HG03354 (cell line): ENCODE measurements at regions not wholly inside any gene's neighbourhood (a gene's known extent, or its start where the extent isn't known, plus 50 kb on each side); places are given as distances from the start of the nearest gene placed in this dataset.
"Not testable (repeated sequence)": the region's sequence is repeated elsewhere in the genome, so short reads cannot be mapped to it uniquely, and the experiment has no call there.

ENCODE experiments used
- ATAC-seq: cut with Tn5 transposase; IDR thresholded peaks from one replicate; pipeline ENCODE4 v1.9.1; 2021; ENCODE audit warnings: mild to moderate bottlenecking; ENCODE audit not compliant: unreplicated experiment, poor library complexity, severe bottlenecking

DNA sequence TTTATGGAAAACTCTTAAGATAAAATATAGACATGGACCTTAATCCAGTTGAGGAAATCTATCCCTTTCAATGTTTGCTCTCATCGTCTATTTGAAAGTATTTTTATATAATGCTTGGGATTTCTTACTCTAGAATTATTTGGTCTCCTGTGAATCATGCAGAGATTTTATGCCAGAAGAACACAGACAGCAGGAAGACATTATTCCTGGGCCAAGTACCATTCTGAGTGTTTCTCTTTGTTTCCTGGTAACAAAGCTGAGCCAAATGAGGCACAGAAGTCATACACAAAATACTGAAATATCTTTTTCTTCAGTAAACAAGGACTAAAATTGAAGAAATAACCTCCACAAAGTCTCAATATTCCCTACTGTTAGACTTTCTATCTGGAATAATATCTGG lies 538.2 kb upstream of the EYS start:
- no peak for ATAC-seq

GRCh38 chr6:66238851-66239250 lies 531.8 kb upstream of the EYS start:
- no peak for ATAC-seq

GRCh38 chr6:66232890-66233289 lies 525.9 kb upstream of the EYS start:
- no peak for ATAC-seq

DNA sequence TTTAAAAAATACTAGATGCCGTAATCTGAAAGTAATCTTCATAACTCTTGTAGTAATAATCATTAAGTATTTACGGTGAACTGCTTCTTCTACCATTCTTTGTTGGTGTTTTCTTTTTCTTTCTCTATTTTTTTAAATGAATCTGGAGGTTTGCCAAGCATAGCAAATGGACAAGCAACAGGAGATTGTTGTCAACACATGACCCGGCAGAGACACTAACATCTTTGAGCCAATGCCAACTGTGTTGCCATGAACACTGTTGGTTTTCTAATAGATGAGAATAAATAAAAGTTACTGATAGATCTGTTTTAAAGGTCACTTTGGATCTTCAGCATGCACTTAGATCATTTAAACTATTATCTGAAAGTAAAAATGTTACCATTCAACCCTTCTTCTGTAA lies 523.6 kb upstream of the EYS start:
- ATAC-seq: no peak

DNA sequence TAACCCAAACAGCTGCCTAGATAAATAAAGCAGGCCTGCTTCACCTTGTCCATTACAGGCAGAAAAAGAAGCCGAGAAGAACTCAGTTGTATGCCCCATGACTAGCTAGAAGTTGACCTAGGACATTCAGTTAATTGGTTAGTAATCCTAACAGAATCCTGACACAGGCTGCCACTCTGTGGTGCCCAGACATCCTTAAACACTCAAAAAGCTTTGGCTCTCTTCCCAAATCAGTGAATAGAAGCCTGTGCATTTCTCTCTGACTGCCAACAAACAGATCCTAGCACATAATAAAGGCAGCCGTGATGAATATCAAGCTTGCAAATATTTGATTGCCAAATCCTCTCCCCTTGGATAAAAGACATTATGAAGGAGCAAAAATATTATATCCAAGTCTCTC lies 519.1 kb upstream of the EYS start:
- no peak for ATAC-seq

- no peak for ATAC-seq
Measured at GRCh38 chr6:66210964-66211363, 503.9 kb upstream of the EYS start.

GRCh38 chr6:66200390-66200789 lies 493.4 kb upstream of the EYS start:
- ATAC-seq: no peak

DNA sequence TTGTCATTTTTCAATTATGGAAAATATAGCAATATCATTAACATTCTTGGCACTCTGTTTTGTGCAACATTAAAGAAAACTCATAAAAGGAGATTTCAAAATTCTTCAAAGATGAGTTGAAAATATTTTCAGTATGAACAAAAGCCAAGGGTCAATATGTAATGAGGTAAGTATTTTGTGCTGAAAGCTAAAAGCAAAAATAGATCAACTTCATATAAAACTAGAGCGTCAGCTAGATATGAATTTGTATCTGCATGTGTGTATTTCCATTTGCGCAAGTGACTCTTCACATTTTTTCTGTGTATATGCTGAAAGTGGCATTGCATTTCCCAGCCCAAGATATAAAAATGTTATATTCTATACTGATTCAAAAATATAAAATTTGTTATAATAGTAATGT lies 492.1 kb upstream of the EYS start:
- no peak for ATAC-seq

DNA sequence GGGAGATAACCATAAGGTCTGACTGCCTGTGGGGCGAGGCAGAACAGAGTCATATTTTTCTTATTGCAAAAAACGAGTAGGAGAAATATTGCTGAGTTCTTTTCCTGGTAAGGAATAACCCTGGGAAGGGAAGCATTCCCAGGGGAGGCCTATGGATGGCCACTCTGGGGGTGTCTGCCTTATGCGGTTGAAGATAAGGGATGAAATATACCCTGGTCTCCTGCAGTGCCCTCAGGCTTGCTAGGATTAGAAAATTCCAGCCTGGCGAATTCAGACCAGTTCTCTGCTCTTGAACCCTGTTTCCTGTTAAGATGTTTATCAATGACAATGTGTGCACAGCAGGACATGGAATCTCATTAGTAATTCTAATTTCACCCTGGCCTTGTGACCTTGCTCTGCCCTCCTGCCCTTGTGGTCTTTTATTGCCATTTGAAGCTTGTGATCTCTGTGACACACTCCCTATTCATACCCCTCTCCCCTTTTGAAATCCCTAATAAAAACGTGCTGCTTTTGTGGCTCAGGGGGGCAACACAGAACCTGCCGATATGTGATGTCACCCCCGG lies 491.1 kb upstream of the EYS start:
- no peak for ATAC-seq

DNA sequence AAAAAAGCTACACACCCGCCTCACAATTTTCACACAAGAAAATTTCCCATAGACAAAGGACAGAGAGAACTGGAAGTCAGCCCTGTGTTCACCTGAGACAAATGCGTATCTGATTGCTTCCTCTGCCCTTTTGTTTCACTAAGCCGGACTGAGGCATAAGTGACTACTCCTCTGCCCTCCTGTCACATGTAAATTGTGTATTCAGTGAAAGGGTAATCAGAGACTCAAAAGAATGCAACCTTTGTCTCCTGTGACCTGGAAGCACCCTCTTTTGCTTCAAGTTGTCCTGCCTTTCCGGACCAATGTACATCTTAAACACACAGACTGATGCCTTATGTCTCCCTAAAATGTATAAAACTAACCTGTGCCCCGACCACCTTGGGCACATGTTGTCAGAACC lies 483.8 kb upstream of the EYS start:
- ATAC-seq: no peak

DNA sequence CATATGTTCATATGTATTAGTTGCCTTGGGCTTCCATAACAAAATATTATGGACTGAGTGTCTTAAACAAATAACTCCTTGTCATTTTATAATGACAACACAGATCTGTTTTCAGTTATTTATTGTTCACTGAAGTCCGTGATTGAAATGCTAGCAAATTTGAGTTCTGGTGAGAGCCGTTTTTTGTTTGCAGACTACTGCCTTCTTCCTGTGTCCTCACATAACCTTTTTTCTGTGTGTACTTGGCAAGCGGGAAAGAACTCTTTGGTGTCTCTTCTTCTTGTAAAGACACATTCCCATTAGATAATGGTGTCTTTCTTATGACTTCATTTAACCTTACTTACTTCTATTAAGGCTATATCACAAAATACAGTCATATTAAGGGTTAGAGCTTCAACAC lies 482.9 kb upstream of the EYS start:
- ATAC-seq: no peak

DNA sequence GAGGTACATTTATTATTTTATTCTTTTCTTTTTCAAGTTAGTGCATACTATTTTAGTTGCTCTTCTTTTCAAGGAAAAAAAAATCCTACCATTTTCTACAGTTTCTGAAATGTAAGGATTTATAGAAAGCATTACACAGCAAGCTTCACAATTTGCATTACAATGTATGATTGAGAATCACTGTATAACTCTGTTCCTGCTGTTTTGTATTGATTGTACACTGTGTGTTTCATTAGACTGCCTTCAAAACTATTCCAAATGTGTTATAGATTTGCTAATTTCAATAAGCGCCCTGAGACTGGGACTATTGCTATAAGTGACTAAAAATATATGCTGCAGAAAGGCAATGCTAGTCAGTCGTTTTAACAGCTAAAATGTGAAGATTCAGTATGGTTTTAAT lies 479.7 kb upstream of the EYS start:
- no peak for ATAC-seq

DNA sequence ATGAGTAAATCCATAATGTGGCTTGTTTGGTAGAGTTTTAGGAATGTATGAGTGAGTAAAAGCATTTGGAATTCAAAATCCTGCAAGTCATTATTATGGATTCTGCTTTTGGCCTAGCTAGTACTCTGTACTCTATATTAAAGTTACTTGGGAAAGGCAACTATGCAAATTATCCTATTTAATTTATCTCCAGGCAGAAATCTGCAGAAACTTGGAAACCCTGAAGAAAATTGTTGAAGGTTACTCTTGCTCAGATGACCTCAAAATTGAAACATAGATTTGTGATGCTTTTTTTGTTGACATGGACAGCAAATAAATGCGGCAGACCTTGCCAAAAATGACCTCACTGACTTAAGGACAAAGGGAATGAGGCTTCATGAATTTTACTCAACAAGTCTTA lies 477.1 kb upstream of the EYS start:
- ATAC-seq: no peak

DNA sequence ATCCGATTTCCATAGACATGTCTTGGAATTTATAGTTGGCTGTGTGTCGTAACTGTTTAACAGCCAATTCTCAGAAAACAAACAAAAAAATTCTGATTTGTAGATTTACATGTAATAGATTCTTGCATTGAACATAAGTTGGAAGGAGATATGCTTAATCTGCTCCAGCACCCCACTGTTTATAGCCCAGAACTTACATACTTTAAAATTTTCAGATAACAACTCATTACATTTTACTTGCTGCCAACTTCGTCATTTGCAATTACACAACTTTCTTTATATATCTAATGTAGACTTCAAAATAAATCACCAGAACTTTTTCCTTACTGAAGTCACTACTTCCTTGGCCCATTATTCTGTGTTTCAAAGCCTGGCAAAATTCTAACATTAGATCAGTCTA lies 472.3 kb upstream of the EYS start:
- ATAC-seq: no peak

DNA sequence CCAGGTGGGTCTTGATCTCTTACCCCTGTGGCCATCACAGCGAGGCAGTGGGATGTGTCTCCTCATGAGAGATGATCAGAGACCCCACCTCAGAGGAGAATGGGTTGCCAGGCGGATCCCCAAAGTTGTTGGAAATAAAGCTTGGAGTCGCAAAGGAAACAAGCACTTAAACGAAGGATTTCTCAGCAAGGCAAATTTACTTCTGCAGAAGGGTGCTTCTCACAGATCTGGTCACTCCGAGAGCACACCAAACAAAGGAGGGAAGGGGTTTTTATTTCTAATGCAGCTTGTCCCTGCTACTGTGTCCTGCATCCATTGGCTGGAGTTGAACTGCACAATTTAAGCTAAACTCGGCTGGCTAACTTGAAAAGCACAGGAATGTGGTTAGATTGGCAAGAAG lies 466.6 kb upstream of the EYS start:
- ATAC-seq: no peak

DNA sequence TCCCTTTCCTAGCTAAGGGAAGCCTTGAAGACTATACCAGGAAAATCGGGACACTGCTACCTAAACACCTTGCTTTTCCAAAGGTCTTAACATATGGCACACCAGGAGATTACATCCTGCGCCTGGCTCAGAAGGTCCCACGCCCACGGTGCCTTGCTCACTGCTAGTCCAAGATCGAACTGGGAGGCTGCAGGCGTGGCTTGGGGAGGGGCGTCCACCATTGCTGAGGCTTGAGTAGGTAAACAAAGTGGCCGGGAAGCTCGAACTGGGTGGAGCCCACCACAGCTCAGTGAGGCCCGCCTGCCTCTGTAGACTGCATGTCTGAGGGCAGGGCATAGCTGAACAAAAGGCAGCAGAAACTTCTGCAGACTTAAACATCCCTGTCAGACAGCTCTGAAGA lies 459.7 kb upstream of the EYS start:
- not testable (repeated sequence) for ATAC-seq

- ATAC-seq: no peak
Measured at GRCh38 chr6:66161546-66162108, 454.6 kb upstream of the EYS start.

GRCh38 chr6:66159937-66160336 lies 452.9 kb upstream of the EYS start:
- no peak for ATAC-seq

GRCh38 chr6:66153247-66153646 lies 446.2 kb upstream of the EYS start:
- ATAC-seq: no peak

DNA sequence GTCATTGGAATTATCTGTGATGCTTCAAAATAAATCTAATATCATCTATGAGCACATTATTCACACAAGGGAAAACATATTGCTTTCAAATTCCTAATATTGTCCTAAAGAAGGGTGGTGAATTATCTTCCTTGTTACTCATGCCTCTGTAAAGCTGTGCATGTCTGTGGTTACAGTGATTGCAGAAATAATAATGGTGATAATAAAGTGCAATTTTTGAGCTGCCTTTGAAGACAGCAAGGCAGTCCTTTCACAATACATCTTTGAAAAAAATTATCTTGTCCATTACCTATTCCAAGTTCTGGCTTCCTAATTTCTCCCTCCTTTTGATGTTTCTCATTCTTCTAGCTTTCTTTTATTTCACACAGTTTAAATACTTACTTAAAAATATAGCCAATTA lies 442.1 kb upstream of the EYS start:
- no peak for ATAC-seq

DNA sequence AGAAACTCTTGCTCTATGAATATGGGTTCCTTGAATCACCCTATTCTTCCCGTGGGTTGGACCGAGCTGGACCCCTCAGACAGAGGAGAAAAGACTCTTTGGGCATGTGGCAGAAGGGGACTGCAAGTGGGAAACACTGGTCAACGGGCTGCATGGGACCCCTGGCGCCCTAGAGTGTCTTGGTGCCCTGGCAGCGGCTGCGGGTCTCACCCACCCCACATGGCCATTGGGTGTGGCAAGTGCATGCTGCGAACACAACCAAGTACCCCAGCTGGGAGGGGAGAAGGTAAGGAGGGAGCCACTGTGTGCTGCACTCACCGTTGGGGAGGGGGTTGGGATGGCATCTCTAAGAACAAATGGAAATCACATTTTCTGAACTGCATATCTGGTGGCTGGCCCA lies 438.8 kb upstream of the EYS start:
- ATAC-seq: no peak

DNA sequence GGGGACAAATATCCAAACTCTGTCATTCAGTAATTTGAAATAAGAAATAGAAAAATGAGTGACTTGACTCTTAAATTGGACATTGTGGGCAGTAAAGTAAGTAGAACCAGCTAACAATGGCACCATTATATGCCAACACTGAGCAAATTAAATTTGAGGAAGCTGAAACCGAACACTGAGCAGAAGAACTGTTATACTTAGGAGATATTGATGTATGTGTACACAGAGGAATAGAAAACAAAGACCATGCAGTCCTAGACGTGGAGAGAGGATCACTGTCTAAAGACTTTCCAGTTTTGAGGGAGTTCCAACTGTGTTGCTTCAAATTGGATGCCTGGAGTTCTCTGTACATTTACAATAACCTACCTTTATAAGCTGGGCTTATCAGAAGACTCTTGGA lies 427.0 kb upstream of the EYS start:
- ATAC-seq: no peak
